H1 (cell line): ENCODE measurements at regions not wholly inside any gene's neighbourhood (a gene's known extent, or its start where the extent isn't known, plus 50 kb on each side); places are given as distances from the start of the nearest gene placed in this dataset.

Source experiments
- CTCF ChIA-PET: fragments of 300-600 bp; sonication (Branson Sonifier 250); formaldehyde crosslinking; loops from one replicate; lab custom pipeline; 2021; ENCODE audit not compliant: partially characterized antibody; lab: Charles Lee
- POLR2A ChIA-PET: fragments of 300-600 bp; sonication (Branson Sonifier 250); formaldehyde crosslinking; loops from one replicate; lab custom pipeline; 2021; ENCODE audit warnings: inconsistent platforms; ENCODE audit not compliant: partially characterized antibody; lab: Charles Lee
- DNase-seq, 2 experiments: peaks; one replicate each; pipeline versions ENCODE4 v3.0.0 to v3.0.0-alpha.2; 2010 to 2022; ENCODE audit warnings: low spot score in 2 of 2, low read depth in 1 of 2, mixed read lengths in 1 of 2
- FAIRE-seq: peaks from 2 replicates; lab custom pipeline; 2011; peaks lifted over from hg19 to GRCh38; lab: Jason Lieb, UNC
- H2AFZ ChIP-seq: 2 replicates; pipeline ENCODE4 v1.8.1; 2012; ENCODE audit warnings: low read length, inconsistent platforms
- H2AK5ac ChIP-seq: 2 replicates; pipeline ENCODE4 v1.6.1; 2013; ENCODE audit warnings: low read depth, low read length
- H2BK120ac ChIP-seq: replicated peaks from 2 replicates; pipeline ENCODE3; 2013; ENCODE audit warnings: low read depth, low read length, inconsistent platforms
- H2BK12ac ChIP-seq: 2 replicates; pipeline ENCODE4 v1.6.1; 2013; ENCODE audit warnings: low read depth, low read length
- H2BK15ac ChIP-seq: 2 replicates; pipeline ENCODE4 v1.6.1; 2013; ENCODE audit warnings: low read length
- H2BK20ac ChIP-seq: 2 replicates; pipeline ENCODE4 v1.6.1; 2013; ENCODE audit warnings: low read length
- H2BK5ac ChIP-seq: 2 replicates; pipeline ENCODE4 v1.6.1; 2013; ENCODE audit warnings: low read depth, low read length
- H3K14ac ChIP-seq: 2 replicates; pipeline ENCODE4 v1.6.1; 2013; ENCODE audit warnings: inconsistent platforms; ENCODE audit not compliant: insufficient read length
- H3K18ac ChIP-seq: 2 replicates; pipeline ENCODE4 v1.6.1; 2013; ENCODE audit warnings: low read length; ENCODE audit errors: extremely low read depth
- H3K23ac ChIP-seq: 2 replicates; pipeline ENCODE4 v1.6.1; 2013; ENCODE audit warnings: inconsistent platforms; ENCODE audit not compliant: insufficient read length
- H3K23me2 ChIP-seq: 2 replicates; pipeline ENCODE4 v1.6.1; 2013; ENCODE audit warnings: low read depth, low read length
- H3K27ac ChIP-seq: 2 replicates; pipeline ENCODE4 v1.6.1; 2011; ENCODE audit warnings: low read depth, low read length, inconsistent platforms
- H3K27me3 ChIP-seq, 4 experiments: replicated peaks in 1 of 4; 1 replicate in 1 of 4; 2 replicates in 3 of 4; pipeline versions ENCODE4 v1.6.1 to v1.8.1; 2011 to 2013; ENCODE audit warnings: low read length in 3 of 4, mild to moderate bottlenecking in 3 of 4, inconsistent platforms in 2 of 4, mixed read lengths in 2 of 4, moderate library complexity in 1 of 4; ENCODE audit not compliant: control insufficient read depth in 3 of 4, insufficient read depth in 3 of 4; ENCODE audit errors: extremely low read depth in 1 of 4
- H3K36me3 ChIP-seq, 4 experiments: 2 replicates each; pipeline versions ENCODE4 v1.6.1 to v1.8.1; 2011 to 2013; ENCODE audit warnings: mild to moderate bottlenecking in 4 of 4, low read length in 3 of 4, moderate library complexity in 2 of 4, control low read depth in 1 of 4, inconsistent platforms in 1 of 4; ENCODE audit not compliant: insufficient read depth in 4 of 4, control insufficient read depth in 2 of 4
- H3K4ac ChIP-seq: replicated peaks from 2 replicates; pipeline ENCODE3; 2013; ENCODE audit warnings: low read length, low read depth, mixed read lengths, inconsistent platforms; ENCODE audit not compliant: insufficient read length
- H3K4me1 ChIP-seq, 4 experiments: replicated peaks in 1 of 4; 1 replicate in 1 of 4; 2 replicates in 3 of 4; pipeline versions ENCODE4 v1.6.1 to v1.8.1; 2011 to 2013; ENCODE audit warnings: low read length in 3 of 4, inconsistent platforms in 2 of 4, mixed read lengths in 1 of 4; ENCODE audit not compliant: insufficient read depth in 4 of 4, control insufficient read depth in 3 of 4
- H3K4me2 ChIP-seq, 2 experiments: 2 replicates each; pipeline versions ENCODE4 v1.6.1 to v1.8.1; 2011 to 2013; ENCODE audit warnings: low read depth in 2 of 2, low read length in 2 of 2, control low read depth in 1 of 2, inconsistent platforms in 1 of 2, mild to moderate bottlenecking in 1 of 2; ENCODE audit not compliant: insufficient read depth in 1 of 2
- H3K4me3 ChIP-seq, 4 experiments: fragments of 200-600, 300-600 bp in 1 of 4; sonication (generic), shearing (Covaris generic), sonication (Bioruptor Twin) in 1 of 4; 2 replicates each; pipeline versions ENCODE4 v1.5.1 to v1.8.1; 2011 to 2016; ENCODE audit warnings: low read length in 4 of 4, low read depth in 3 of 4, control low read depth in 2 of 4, inconsistent platforms in 2 of 4, mild to moderate bottlenecking in 2 of 4, mixed read lengths in 1 of 4, moderate library complexity in 1 of 4; ENCODE audit not compliant: insufficient read depth in 2 of 4; ENCODE audit errors: extremely low read depth in 1 of 4
- H3K56ac ChIP-seq: replicated peaks from 2 replicates; pipeline ENCODE3; 2013; ENCODE audit warnings: low read depth, mild to moderate bottlenecking, mixed read lengths, low read length, inconsistent platforms; ENCODE audit not compliant: insufficient read length
- H3K79me1 ChIP-seq: 2 replicates; pipeline ENCODE4 v1.6.1; 2013; ENCODE audit warnings: low read depth, low read length, control low read depth
- H3K79me2 ChIP-seq, 2 experiments: 2 replicates each; pipeline versions ENCODE4 v1.6.1 to v1.8.1; 2012 to 2013; ENCODE audit warnings: low read length in 2 of 2, mild to moderate bottlenecking in 2 of 2, inconsistent platforms in 1 of 2; ENCODE audit not compliant: insufficient read depth in 2 of 2, control insufficient read depth in 1 of 2
- H3K9ac ChIP-seq, 4 experiments: replicated peaks in 1 of 4; 1 replicate in 1 of 4; 2 replicates in 3 of 4; pipeline versions ENCODE4 v1.6.1 to v1.8.1; 2011 to 2013; ENCODE audit warnings: low read depth in 3 of 4, low read length in 3 of 4, control low read depth in 2 of 4, mild to moderate bottlenecking in 2 of 4, moderate library complexity in 2 of 4, inconsistent platforms in 1 of 4; ENCODE audit errors: extremely low read depth in 1 of 4
- H3K9me3 ChIP-seq, 2 experiments: 2 replicates each; pipeline versions ENCODE4 v1.6.1 to v1.8.1; 2012 to 2013; ENCODE audit warnings: mild to moderate bottlenecking in 2 of 2, moderate library complexity in 2 of 2, control low read depth in 1 of 2, inconsistent platforms in 1 of 2, low read depth in 1 of 2, low read length in 1 of 2, mixed read lengths in 1 of 2; ENCODE audit not compliant: insufficient read depth in 2 of 2
- H4K20me1 ChIP-seq, 2 experiments: replicated peaks in 1 of 2; 2 replicates each; pipeline versions ENCODE3 to v1.8.1; 2011 to 2013; ENCODE audit warnings: inconsistent platforms in 2 of 2, low read length in 2 of 2, mild to moderate bottlenecking in 1 of 2; ENCODE audit not compliant: insufficient read depth in 2 of 2, control insufficient read depth in 1 of 2
- H4K5ac ChIP-seq: 2 replicates; pipeline ENCODE4 v1.6.1; 2013; ENCODE audit warnings: low read length, low read depth, mixed read lengths, inconsistent platforms; ENCODE audit not compliant: insufficient read length
- H4K8ac ChIP-seq: 2 replicates; pipeline ENCODE4 v1.8.0; 2013; ENCODE audit warnings: mild to moderate bottlenecking, moderate library complexity, low read length, inconsistent platforms; ENCODE audit not compliant: insufficient read depth; ENCODE audit errors: extremely low read depth
- H4K91ac ChIP-seq: replicated peaks from 2 replicates; pipeline ENCODE3; 2013; ENCODE audit warnings: low read length, mixed read lengths, inconsistent platforms; ENCODE audit not compliant: insufficient read length
- BCL11A ChIP-seq, 2 experiments: IDR thresholded peaks; one replicate each; pipeline ENCODE4 v1.6.1; 2011; ENCODE audit warnings: low read depth in 2 of 2, low read length in 2 of 2, mild to moderate bottlenecking in 2 of 2
- CBX8 ChIP-seq: fragments of 300-800, 300-1000 bp; sonication (generic); IDR thresholded peaks from 2 replicates; pipeline ENCODE4 v1.7.1; 2016; ENCODE audit warnings: low read depth, low read length, borderline replicate concordance
- EP300 ChIP-seq, 2 experiments: IDR thresholded peaks; 1 replicate in 1 of 2; 2 replicates in 1 of 2; pipeline ENCODE4 v1.6.1; 2011 to 2012; ENCODE audit warnings: low read depth in 2 of 2, low read length in 2 of 2, mild to moderate bottlenecking in 2 of 2, borderline replicate concordance in 1 of 2, inconsistent platforms in 1 of 2, moderate library complexity in 1 of 2
- FOSL1 ChIP-seq: IDR thresholded peaks from 2 replicates; pipeline ENCODE4 v1.6.1; 2011; ENCODE audit warnings: mild to moderate bottlenecking, low read depth, low read length, moderate library complexity; ENCODE audit not compliant: insufficient read depth
- HDAC2 ChIP-seq, 2 experiments: fragments of 300-600 bp in 1 of 2; sonication (generic) in 1 of 2; IDR thresholded peaks; 2 replicates each; pipeline ENCODE4 v1.6.1; 2011 to 2012; ENCODE audit warnings: low read depth in 2 of 2, low read length in 2 of 2, mild to moderate bottlenecking in 2 of 2, moderate library complexity in 2 of 2, borderline replicate concordance in 1 of 2, inconsistent platforms in 1 of 2
- HDAC6 ChIP-seq: IDR thresholded peaks from one replicate; pipeline ENCODE4 v1.7.1; 2012; ENCODE audit warnings: low read depth, mild to moderate bottlenecking, inconsistent platforms, low read length, moderate library complexity
- KDM4A ChIP-seq: IDR thresholded peaks from one replicate; pipeline ENCODE4 v1.7.1; 2012; ENCODE audit warnings: low read depth, mild to moderate bottlenecking, moderate library complexity, low read length, inconsistent platforms; ENCODE audit not compliant: severe bottlenecking
- TEAD4 ChIP-seq: IDR thresholded peaks from 2 replicates; pipeline ENCODE4 v1.6.1; 2012; ENCODE audit warnings: low read depth, low read length, inconsistent platforms, mixed read lengths
- YY1 ChIP-seq: IDR thresholded peaks from 2 replicates; pipeline ENCODE4 v1.6.1; 2011; ENCODE audit warnings: low read depth, mild to moderate bottlenecking, low read length
- WGBS, 2 experiments: shearing (Covaris generic) in 1 of 2; methylation state at CpG; one replicate each; pipeline versions ENCODE4 v1.1.6 to v1.1.7; 2013 to 2015; ENCODE audit warnings: low lambda C conversion rate in 2 of 2, mixed read lengths in 2 of 2, inconsistent platforms in 1 of 2, low coverage in 1 of 2, missing lambda C conversion rate in 1 of 2; ENCODE audit not compliant: insufficient replicate concordance in 2 of 2, insufficient coverage in 1 of 2, insufficient read length in 1 of 2; ENCODE audit errors: extremely low coverage in 1 of 2, missing lambda C conversion rate in 1 of 2; 5-methylcytosine and 5-hydroxymethylcytosine counted together

- H3K9me3 ChIP-seq, result no peaks in the 10 kb centered on the region
- H2BK12ac ChIP-seq, result no peak overlapping the region
- no peaks in the 10 kb centered on the region for H3K4me1 ChIP-seq
- H3K27me3 ChIP-seq, result no peaks in the 10 kb centered on the region
- H2AK5ac ChIP-seq, result no peak overlapping the region
- H3K4me2 ChIP-seq, result no peak overlapping the region
- no peak overlapping the region for H3K9ac ChIP-seq
- no peaks in the 10 kb centered on the region for H3K36me3 ChIP-seq
- CTCF ChIA-PET, result no interaction called here
- no peak overlapping the region for H2BK5ac ChIP-seq
- H4K8ac ChIP-seq, result no peak overlapping the region
- H3K4me3 ChIP-seq, result no peak overlapping the region
- no peak overlapping the region for H3K14ac ChIP-seq
- no peak overlapping the region for H4K91ac ChIP-seq
- POLR2A ChIA-PET, result no interaction called here
- no peak overlapping the region for H3K4ac ChIP-seq
- no peak overlapping the region for H4K5ac ChIP-seq
- no peak overlapping the region for H2BK20ac ChIP-seq
- no peak overlapping the region for H2BK15ac ChIP-seq
- H4K20me1 ChIP-seq, result no peaks in the 10 kb centered on the region
- no peak overlapping the region for H3K27ac ChIP-seq
- no peak overlapping the region for H3K56ac ChIP-seq
- DNase-seq (no peak), FAIRE-seq (no peak)
- no peak overlapping the region for H2AFZ ChIP-seq
- no peak overlapping the region for H2BK120ac ChIP-seq
- no peak overlapping the region for H3K23ac ChIP-seq
- H3K23me2 ChIP-seq, result no peaks in the 10 kb centered on the region
- no peaks in the 10 kb centered on the region for H3K79me1 ChIP-seq
- no peak overlapping the region for H3K18ac ChIP-seq
- WGBS, 2 experiments, result 87% methylated on average over 2 of the region's 2 CpGs; no CpG with 5 or more reads in 1 of the 2 experiments
- no peaks in the 10 kb centered on the region for H3K79me2 ChIP-seq
- TF ChIP-seq EP300 (IDR thresholded peaks at IDR 0.05; ENCODE audit: borderline replicate concordance in 1 of 2, low read depth in 2 of 2, low read length in 2 of 2) (no peak), HDAC6 (no peak), HDAC2 (IDR thresholded peaks at IDR 0.05; ENCODE audit: borderline replicate concordance in 1 of 2, low read depth in 2 of 2, low read length in 2 of 2) (no peak), KDM4A (no peak), FOSL1 (no peak), TEAD4 (no peak), CBX8 (no peak), BCL11A (IDR thresholded peaks at IDR 0.05; ENCODE audit: low read depth in 2 of 2, low read length in 2 of 2) (no peak), YY1 (no peak)
Measured at GRCh38 chr20:7313047-7313446, 545.6 kb downstream of the BMP2 start.
